SK-N-SH (cell line): ENCODE measurements at regions not wholly inside any gene's neighbourhood (a gene's known extent, or its start where the extent isn't known, plus 50 kb on each side); places are given as distances from the start of the nearest gene placed in this dataset.

ENCODE experiments used
- CTCF ChIA-PET: fragments of 300-600, 350-600 bp; formaldehyde crosslinking; extraction: SDS; loops from one replicate; lab custom pipeline; 2021; lab: Yijun Ruan, JAX
- POLR2A ChIA-PET: fragments of 350-600 bp; sonication (Branson Sonifier 250); formaldehyde crosslinking; extraction: SDS; loops from one replicate; lab custom pipeline; 2020; ENCODE audit warnings: antibody characterized with exemption, inconsistent platforms; lab: Yijun Ruan, JAX
- DNase-seq: peaks from one replicate; pipeline ENCODE4 v3.0.0; 2012
- H2AFZ ChIP-seq: fragments of 200-600 bp; sonication (generic); 2 replicates; pipeline ENCODE4 v1.8.1; 2016; ENCODE audit warnings: antibody characterized with exemption, mild to moderate bottlenecking, low read depth
- H3F3A ChIP-seq: fragments of 200-600 bp; sonication (generic); replicated peaks from 2 replicates; pipeline ENCODE3; 2016; ENCODE audit warnings: antibody characterized with exemption, mild to moderate bottlenecking; ENCODE audit not compliant: insufficient read depth
- H3K27ac ChIP-seq, 2 experiments: fragments of 200-500 bp in 1 of 2; fragments of 200-600 bp in 1 of 2; sonication (Bioruptor generic) in 1 of 2; sonication (generic), shearing (Covaris generic) in 1 of 2; 2 replicates each; pipeline versions ENCODE4 v1.5.1 to v1.6.1; 2014 to 2016; ENCODE audit warnings: low read depth in 2 of 2, inconsistent platforms in 1 of 2, low read length in 1 of 2, mild to moderate bottlenecking in 1 of 2, mixed read lengths in 1 of 2
- H3K27me3 ChIP-seq: fragments of 200-600 bp; sonication (generic), shearing (Covaris generic); 2 replicates; pipeline ENCODE4 v1.6.1; 2016; ENCODE audit warnings: mixed run types; ENCODE audit not compliant: insufficient read depth
- H3K36me3 ChIP-seq, 2 experiments: fragments of 200-500 bp in 1 of 2; fragments of 200-600 bp in 1 of 2; sonication (Bioruptor generic) in 1 of 2; sonication (generic) in 1 of 2; replicated peaks in 1 of 2; 2 replicates each; pipeline versions ENCODE3 to v1.5.1; 2014 to 2016; ENCODE audit warnings: low read length in 1 of 2, mild to moderate bottlenecking in 1 of 2; ENCODE audit not compliant: insufficient read depth in 2 of 2, control insufficient read depth in 1 of 2
- H3K4me1 ChIP-seq, 2 experiments: fragments of 200-500 bp in 1 of 2; fragments of 200-600 bp in 1 of 2; sonication (Bioruptor generic) in 1 of 2; sonication (generic), shearing (Covaris generic) in 1 of 2; 2 replicates each; pipeline versions ENCODE4 v1.5.1 to v1.6.1; 2014 to 2016; ENCODE audit warnings: low read depth in 1 of 2, low read length in 1 of 2, mixed run types in 1 of 2; ENCODE audit not compliant: insufficient read depth in 2 of 2, control insufficient read depth in 1 of 2
- H3K4me2 ChIP-seq: fragments of 200-600 bp; sonication (generic), shearing (Covaris generic); 2 replicates; pipeline ENCODE4 v1.6.1; 2017; ENCODE audit warnings: mixed run types
- H3K4me3 ChIP-seq, 2 experiments: fragments of 200-500 bp in 1 of 2; fragments of 200-600 bp in 1 of 2; sonication (Bioruptor generic) in 1 of 2; sonication (generic), shearing (Covaris generic) in 1 of 2; 2 replicates each; pipeline versions ENCODE4 v1.5.1 to v1.8.1; 2014 to 2016; ENCODE audit warnings: low read depth in 2 of 2, inconsistent platforms in 1 of 2, low read length in 1 of 2, mild to moderate bottlenecking in 1 of 2, mixed read lengths in 1 of 2, moderate library complexity in 1 of 2
- H3K79me2 ChIP-seq: fragments of 200-600 bp; sonication (generic); 2 replicates; pipeline ENCODE4 v1.8.1; 2017; ENCODE audit warnings: mild to moderate bottlenecking; ENCODE audit not compliant: insufficient read depth
- H3K9ac ChIP-seq: fragments of 200-600 bp; sonication (generic); 2 replicates; pipeline ENCODE4 v1.6.1; 2017; ENCODE audit warnings: mixed run types
- H3K9me2 ChIP-seq: fragments of 200-600 bp; sonication (generic); 2 replicates; pipeline ENCODE4 v1.6.1; 2017; ENCODE audit warnings: mixed run types
- H3K9me3 ChIP-seq: fragments of 200-600 bp; sonication (generic); 2 replicates; pipeline ENCODE4 v1.6.1; 2017; ENCODE audit warnings: mixed run types, mild to moderate bottlenecking, moderate library complexity
- H4K20me1 ChIP-seq: fragments of 200-600 bp; sonication (generic); 2 replicates; pipeline ENCODE4 v1.6.1; 2017; ENCODE audit warnings: mild to moderate bottlenecking, mixed run types; ENCODE audit not compliant: insufficient read depth
- FOXJ3 ChIP-seq: sonication (generic); formaldehyde crosslinking; IDR thresholded peaks from 2 replicates; pipeline ENCODE4 v1.5.1; 2020; ENCODE audit warnings: mild to moderate bottlenecking, missing genetic modification reagents
- GATA2 ChIP-seq: sonication (generic); formaldehyde crosslinking; IDR thresholded peaks from 2 replicates; pipeline ENCODE4 v1.5.0; 2020; ENCODE audit warnings: mild to moderate bottlenecking, missing genetic modification reagents
- TCF12 ChIP-seq: IDR thresholded peaks from 2 replicates; pipeline ENCODE4 v1.4.0; 2012
- TEAD4 ChIP-seq: IDR thresholded peaks from 2 replicates; pipeline ENCODE4 v1.4.0; 2012; ENCODE audit warnings: mild to moderate bottlenecking, borderline replicate concordance; ENCODE audit not compliant: insufficient read depth
- YY1 ChIP-seq: IDR thresholded peaks from 2 replicates; pipeline ENCODE4 v1.4.0; 2012; ENCODE audit warnings: low read depth, mild to moderate bottlenecking
- WGBS: methylation state at CpG from one replicate; pipeline ENCODE4 v1.1.6; 2017; ENCODE audit warnings: low lambda C conversion rate; 5-methylcytosine and 5-hydroxymethylcytosine counted together
- small RNA-seq, 7 experiments: library from RNA; depleted of rRNA; stranded (forward); fragments of <200 nt; gene quantifications; one replicate each; pipeline ENCODE3, GENCODE V24; 2012
- TF ChIP-seq, protein P1 (sequence below): IDR thresholded peaks from 2 replicates; pipeline ENCODE4 v1.4.0; 2012; ENCODE audit warnings: low read depth

DNA sequence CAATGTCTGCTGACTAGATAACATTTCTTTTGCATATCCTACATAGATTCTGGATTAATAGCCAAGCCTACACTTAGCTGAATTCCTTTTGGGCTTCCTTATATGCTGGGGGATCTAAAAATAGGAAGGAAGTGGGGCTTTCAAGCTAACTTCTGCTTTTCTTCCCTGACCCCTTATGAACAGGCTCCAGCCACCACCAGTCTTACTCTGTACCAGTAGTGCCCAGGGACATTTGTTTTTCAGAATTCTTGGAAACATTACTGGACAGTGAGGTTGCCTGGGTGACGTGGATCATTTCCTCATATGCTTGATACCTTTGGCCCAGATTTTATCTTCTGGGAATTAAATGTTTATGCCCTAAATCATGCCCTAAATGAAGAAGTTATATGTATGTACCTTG, 55.9 kb upstream of the SRRM4 start (continued):
- TF ChIP-seq TEAD4 = no peak

DNA sequence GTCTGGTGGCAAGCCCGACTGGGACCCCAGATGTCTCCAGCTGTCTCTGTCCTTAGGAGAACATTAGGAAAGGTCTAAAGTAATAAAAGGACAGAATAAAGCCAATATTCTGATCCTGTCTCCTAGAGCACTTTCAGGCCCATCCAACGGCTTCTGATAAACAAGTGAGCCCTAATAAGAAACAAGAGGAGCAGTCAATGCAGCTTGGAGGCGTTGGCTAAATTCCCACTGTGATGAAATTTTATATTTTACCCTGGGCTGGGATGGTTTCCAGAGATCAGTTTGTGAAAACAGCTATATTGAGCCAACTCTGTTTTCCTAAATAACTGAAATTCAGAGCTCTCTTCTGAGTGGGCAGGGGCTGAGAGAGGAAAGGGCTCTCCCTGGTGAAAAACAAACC, 55.5 kb upstream of the SRRM4 start:
- Histone ChIP-seq H3K4me2 (no peak overlapping the region), H4K20me1 (no peaks in the 10 kb centered on the region), H3K9ac (no peak overlapping the region), H3K79me2 (no peaks in the 10 kb centered on the region), H3K36me3 (no peaks in the 10 kb centered on the region), H3K27ac (no peak overlapping the region), H3K9me3 (no peaks in the 10 kb centered on the region), H3F3A (no peaks in the 10 kb centered on the region), H3K4me3 (no peak overlapping the region), H3K27me3 (no peaks in the 10 kb centered on the region), H2AFZ (no peak overlapping the region), H3K4me1 (no peaks in the 10 kb centered on the region; a peak in 1 of 4 replicates), H3K9me2 (no peaks in the 10 kb centered on the region)
- 0% methylated on average over 3 of the region's 3 CpGs for WGBS
- CTCF ChIA-PET = interaction anchor here (1.5 kb wide), 1 partner anchor 14 kb away, joined by 3 read pairs; no protein-coding TSS in a partner anchor
- POLR2A ChIA-PET = no interaction called here
- DNase-seq = no peak
- no peak for TF ChIP-seq YY1
- TF ChIP-seq, protein P1, sequence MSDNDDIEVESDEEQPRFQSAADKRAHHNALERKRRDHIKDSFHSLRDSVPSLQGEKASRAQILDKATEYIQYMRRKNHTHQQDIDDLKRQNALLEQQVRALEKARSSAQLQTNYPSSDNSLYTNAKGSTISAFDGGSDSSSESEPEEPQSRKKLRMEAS = no peak
- no peak for TF ChIP-seq TCF12
- TF ChIP-seq GATA2 (CRISPR knock-in tag) = no peak
- TF ChIP-seq FOXJ3 (CRISPR knock-in tag) = no peak
- TF ChIP-seq, all 33 proteins: peak for 0

Small RNA genes in the stretch of these regions (small RNA-seq; reads per million reads assigned to genes)
- 0 reads per million in 7 experiments for gene RF00428
- gene RNA5SP374 = 0 to 1.3 (median 0.38) reads per million in 7 experiments
